ENCODE measurements at regions not wholly inside any gene's neighbourhood (a gene's known extent, or its start where the extent isn't known, plus 50 kb on each side); places are given as distances from the start of the nearest gene placed in this dataset.

DNA sequence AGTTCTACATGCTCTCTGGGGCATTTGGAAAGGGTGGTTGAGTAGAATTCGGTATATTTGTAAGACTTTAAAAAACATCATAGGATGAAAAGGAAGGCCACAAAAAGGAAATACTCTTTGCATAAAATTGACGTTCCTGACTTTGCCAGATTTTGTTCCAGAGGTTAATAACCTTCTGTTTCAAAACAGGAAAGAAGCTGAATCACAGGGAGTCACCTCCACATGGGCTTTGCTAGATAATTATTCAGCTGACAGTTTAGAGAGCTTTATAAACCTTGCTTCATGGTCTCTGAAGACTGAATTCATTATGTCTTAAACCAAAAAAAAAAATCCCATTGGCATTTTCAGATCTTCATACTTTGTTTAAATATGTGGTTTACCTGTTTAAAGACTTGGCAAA lies 203.7 kb downstream of the SEMA6A start:
- no peak for TF ChIP-seq POLR2AphosphoS5 (IDR thresholded peaks at IDR 0.05; ENCODE audit: low read depth)
- no peak for TF ChIP-seq SPI1 (IDR thresholded peaks at IDR 0.05; ENCODE audit: borderline replicate concordance, low read depth)
- TF ChIP-seq, protein P1, sequence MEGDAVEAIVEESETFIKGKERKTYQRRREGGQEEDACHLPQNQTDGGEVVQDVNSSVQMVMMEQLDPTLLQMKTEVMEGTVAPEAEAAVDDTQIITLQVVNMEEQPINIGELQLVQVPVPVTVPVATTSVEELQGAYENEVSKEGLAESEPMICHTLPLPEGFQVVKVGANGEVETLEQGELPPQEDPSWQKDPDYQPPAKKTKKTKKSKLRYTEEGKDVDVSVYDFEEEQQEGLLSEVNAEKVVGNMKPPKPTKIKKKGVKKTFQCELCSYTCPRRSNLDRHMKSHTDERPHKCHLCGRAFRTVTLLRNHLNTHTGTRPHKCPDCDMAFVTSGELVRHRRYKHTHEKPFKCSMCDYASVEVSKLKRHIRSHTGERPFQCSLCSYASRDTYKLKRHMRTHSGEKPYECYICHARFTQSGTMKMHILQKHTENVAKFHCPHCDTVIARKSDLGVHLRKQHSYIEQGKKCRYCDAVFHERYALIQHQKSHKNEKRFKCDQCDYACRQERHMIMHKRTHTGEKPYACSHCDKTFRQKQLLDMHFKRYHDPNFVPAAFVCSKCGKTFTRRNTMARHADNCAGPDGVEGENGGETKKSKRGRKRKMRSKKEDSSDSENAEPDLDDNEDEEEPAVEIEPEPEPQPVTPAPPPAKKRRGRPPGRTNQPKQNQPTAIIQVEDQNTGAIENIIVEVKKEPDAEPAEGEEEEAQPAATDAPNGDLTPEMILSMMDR (IDR thresholded peaks at IDR 0.05; ENCODE audit: insufficient read depth, low read length): no peak
- no peak for TF ChIP-seq GABPA (IDR thresholded peaks at IDR 0.05; ENCODE audit: low read depth)
- TF ChIP-seq, protein P2, sequence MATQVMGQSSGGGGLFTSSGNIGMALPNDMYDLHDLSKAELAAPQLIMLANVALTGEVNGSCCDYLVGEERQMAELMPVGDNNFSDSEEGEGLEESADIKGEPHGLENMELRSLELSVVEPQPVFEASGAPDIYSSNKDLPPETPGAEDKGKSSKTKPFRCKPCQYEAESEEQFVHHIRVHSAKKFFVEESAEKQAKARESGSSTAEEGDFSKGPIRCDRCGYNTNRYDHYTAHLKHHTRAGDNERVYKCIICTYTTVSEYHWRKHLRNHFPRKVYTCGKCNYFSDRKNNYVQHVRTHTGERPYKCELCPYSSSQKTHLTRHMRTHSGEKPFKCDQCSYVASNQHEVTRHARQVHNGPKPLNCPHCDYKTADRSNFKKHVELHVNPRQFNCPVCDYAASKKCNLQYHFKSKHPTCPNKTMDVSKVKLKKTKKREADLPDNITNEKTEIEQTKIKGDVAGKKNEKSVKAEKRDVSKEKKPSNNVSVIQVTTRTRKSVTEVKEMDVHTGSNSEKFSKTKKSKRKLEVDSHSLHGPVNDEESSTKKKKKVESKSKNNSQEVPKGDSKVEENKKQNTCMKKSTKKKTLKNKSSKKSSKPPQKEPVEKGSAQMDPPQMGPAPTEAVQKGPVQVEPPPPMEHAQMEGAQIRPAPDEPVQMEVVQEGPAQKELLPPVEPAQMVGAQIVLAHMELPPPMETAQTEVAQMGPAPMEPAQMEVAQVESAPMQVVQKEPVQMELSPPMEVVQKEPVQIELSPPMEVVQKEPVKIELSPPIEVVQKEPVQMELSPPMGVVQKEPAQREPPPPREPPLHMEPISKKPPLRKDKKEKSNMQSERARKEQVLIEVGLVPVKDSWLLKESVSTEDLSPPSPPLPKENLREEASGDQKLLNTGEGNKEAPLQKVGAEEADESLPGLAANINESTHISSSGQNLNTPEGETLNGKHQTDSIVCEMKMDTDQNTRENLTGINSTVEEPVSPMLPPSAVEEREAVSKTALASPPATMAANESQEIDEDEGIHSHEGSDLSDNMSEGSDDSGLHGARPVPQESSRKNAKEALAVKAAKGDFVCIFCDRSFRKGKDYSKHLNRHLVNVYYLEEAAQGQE (IDR thresholded peaks at IDR 0.05; ENCODE audit: insufficient replicate concordance, low read depth): no peak
- no peak for DNase-seq (ENCODE audit: low read depth in 1 of 2, low spot score in 1 of 2)
- H3K27ac ChIP-seq (replicated peaks): no peak overlapping the region
- H3K4me3 ChIP-seq (replicated peaks; ENCODE audit: insufficient read depth, low read length): no peak overlapping the region
- no peaks in the 10 kb centered on the region for H3K27me3 ChIP-seq (ENCODE audit: insufficient read depth, poor library complexity, severe bottlenecking)

DNA sequence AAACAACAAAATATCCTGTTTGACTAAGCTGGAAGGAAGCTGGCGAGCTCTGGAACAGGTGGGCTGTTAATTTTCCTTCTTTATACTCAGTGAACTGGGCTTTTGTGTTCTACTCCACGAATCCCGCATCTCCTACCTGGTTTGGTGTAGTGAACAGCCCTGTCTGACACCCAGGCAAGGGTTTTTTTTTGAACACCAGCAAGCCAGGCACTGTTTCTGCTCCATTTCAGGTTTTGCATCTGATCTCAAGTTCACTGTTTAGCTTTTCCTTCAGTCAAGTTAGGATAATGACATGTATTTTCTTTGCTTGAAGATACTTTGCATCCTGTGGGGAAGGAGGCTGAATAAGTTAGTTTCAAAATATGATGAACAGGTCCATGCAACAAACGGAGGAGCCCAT lies 204.5 kb downstream of the SEMA6A start:
- Histone ChIP-seq H3K4me3 (replicated peaks; ENCODE audit: insufficient read depth, low read length) (no peak overlapping the region), H3K27me3 (ENCODE audit: insufficient read depth, poor library complexity, severe bottlenecking) (no peaks in the 10 kb centered on the region), H3K27ac (replicated peaks) (no peak overlapping the region)
- DNase-seq (ENCODE audit: low read depth in 1 of 2, low spot score in 1 of 2): no peak
- TF ChIP-seq POLR2AphosphoS5 (IDR thresholded peaks at IDR 0.05; ENCODE audit: low read depth) (no peak), SPI1 (IDR thresholded peaks at IDR 0.05; ENCODE audit: borderline replicate concordance, low read depth) (no peak), GABPA (IDR thresholded peaks at IDR 0.05; ENCODE audit: low read depth) (no peak)
- TF ChIP-seq, protein P2 (IDR thresholded peaks at IDR 0.05; ENCODE audit: insufficient replicate concordance, low read depth): no peak
- TF ChIP-seq, protein P1 (IDR thresholded peaks at IDR 0.05; ENCODE audit: insufficient read depth, low read length): no peak

DNA sequence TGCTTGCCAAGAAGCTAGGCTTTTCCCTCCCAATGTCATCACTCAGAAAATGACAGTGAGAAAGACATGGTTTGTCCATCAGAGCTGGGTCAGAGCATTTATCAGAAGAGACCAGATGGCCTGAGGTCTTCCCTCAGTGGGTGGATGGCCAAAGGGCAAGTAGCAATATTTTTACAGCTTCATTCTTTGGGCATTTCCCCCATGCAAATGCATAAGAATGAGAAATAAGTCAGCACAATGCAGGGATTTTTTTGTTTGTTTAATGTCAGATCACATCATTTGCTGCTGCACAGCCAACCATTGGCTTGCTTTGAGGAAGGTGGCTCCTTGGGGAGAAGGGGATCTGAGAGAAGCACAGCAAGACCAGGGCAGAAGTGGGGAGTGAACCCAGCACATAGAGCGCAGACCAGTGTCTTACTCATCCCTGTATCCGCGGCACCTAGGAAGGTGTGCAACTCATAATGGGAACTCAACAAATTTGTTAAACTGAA lies 209.6 kb downstream of the SEMA6A start:
- no peaks in the 10 kb centered on the region for H3K27me3 ChIP-seq (ENCODE audit: insufficient read depth, poor library complexity, severe bottlenecking)
- no peak overlapping the region for H3K4me3 ChIP-seq (replicated peaks; ENCODE audit: insufficient read depth, low read length)
- DNase-seq (ENCODE audit: low read depth in 1 of 2, low spot score in 1 of 2): no peak
- TF ChIP-seq GABPA (IDR thresholded peaks at IDR 0.05; ENCODE audit: low read depth): no peak
- TF ChIP-seq SPI1 (IDR thresholded peaks at IDR 0.05; ENCODE audit: borderline replicate concordance, low read depth): no peak
- TF ChIP-seq, protein P2 (IDR thresholded peaks at IDR 0.05; ENCODE audit: insufficient replicate concordance, low read depth): no peak
- no peak overlapping the region for H3K27ac ChIP-seq (replicated peaks)

Measured in HL-60 (cell line).